Mucosa of descending colon (tissue), 3 donors: ENCODE measurements at regions not wholly inside any gene's neighbourhood (a gene's known extent, or its start where the extent isn't known, plus 50 kb on each side); places are given as distances from the start of the nearest gene placed in this dataset.

Source experiments
- ATAC-seq: fragments of 200-7000 bp; cut with Tn5 transposase; one replicate; pipeline ENCODE4 v1.9.1; 2020; ENCODE audit warnings: mild to moderate bottlenecking, moderate library complexity
- DNase-seq, 3 donors: peaks; one replicate each; pipeline ENCODE4 v3.0.0-alpha.2; 2020
- H3K36me3 ChIP-seq: fragments of 200-600 bp; one replicate; pipeline ENCODE4 v1.8.0; 2021; ENCODE audit warnings: low read depth, mild to moderate bottlenecking
- H3K4me1 ChIP-seq: fragments of 200-600 bp; one replicate; pipeline ENCODE4 v1.8.0; 2021; ENCODE audit warnings: low read depth, mild to moderate bottlenecking
- H3K4me3 ChIP-seq: fragments of 200-600 bp; one replicate; pipeline ENCODE4 v1.8.0; 2021; ENCODE audit warnings: mild to moderate bottlenecking
- H3K9me3 ChIP-seq: fragments of 200-600 bp; one replicate; pipeline ENCODE4 v1.8.0; 2021; ENCODE audit warnings: mild to moderate bottlenecking
- CTCF ChIP-seq: fragments of 200-600 bp; IDR thresholded peaks from one replicate; pipeline ENCODE4 v1.8.0; 2022; ENCODE audit warnings: antibody characterized with exemption, mild to moderate bottlenecking
- intact Hi-C, 2 donors: fragments of 100-400 bp; cut with DNase I in 1 of 2; cut with micrococcal nuclease in 1 of 2; formaldehyde crosslinking; loops; one replicate each; pipeline versions ENCODE4 v1.11.0 to v1.11.1; 2022; cut with DNase I, micrococcal nuclease
- donor health status: DM: no; HTN: no; CAD: no; lungs with moderate emphysema.
- donor health status: DM: no; HTN: no; CAD: no.
- donor health status: DM: no; HTN: yes; CAD: no.

- no peaks in the 10 kb centered on the region for H3K4me1 ChIP-seq
- TF ChIP-seq CTCF = no peak
- DNase-seq (no peak), ATAC-seq (no peak)
- H3K4me3 ChIP-seq = no peak overlapping the region
- intact Hi-C loops = no loop called here
- no peaks in the 10 kb centered on the region for H3K9me3 ChIP-seq
- H3K36me3 ChIP-seq = no peaks in the 10 kb centered on the region
Observed at GRCh38 chr4:97144199-97144598, 999.1 kb downstream of the STPG2 start.

DNA sequence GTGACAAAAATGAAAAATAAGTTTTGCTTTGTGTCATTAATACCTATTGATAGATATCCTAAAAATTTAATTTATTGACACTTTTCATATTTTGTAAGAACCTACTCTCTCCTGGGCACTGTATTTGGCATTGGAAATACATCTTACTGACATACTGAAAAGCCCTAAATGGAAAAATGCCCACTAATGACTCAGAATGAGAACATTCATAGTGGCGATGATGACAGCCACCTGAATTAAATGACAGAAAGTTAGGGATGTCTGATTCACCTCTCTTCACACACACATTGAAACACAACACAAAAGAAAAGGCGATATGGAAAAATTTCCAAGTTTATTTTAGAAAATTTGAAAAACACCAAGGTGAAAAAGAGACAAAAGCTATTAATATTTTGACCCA, 992.3 kb downstream of the STPG2 start:
- Histone ChIP-seq H3K4me1 (no peaks in the 10 kb centered on the region), H3K9me3 (no peaks in the 10 kb centered on the region), H3K4me3 (no peak overlapping the region), H3K36me3 (no peaks in the 10 kb centered on the region)
- TF ChIP-seq CTCF = no peak
- no peak for DNase-seq
- intact Hi-C loops = no loop called here
- no peak for ATAC-seq

DNA sequence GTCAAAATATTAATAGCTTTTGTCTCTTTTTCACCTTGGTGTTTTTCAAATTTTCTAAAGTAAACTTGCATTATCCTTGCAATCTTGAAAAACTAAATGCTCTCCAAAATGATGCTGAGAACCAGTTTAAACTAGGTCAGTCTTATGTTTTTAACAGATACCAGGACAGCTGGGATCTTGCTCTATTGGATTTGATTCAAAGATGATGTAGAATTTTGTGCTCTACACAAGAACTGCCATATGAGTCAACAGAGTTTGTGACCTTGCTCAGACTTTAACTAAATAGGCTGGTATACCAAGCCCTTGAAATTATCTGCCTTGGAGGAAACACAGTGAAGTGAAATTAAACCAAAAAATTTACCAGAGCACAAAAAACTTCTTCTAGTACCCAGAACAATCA, 991.1 kb downstream of the STPG2 start:
- H3K36me3 ChIP-seq = no peaks in the 10 kb centered on the region
- ATAC-seq (no peak), DNase-seq (no peak)
- H3K4me1 ChIP-seq = no peaks in the 10 kb centered on the region
- intact Hi-C loops = no loop called here
- H3K9me3 ChIP-seq = no peaks in the 10 kb centered on the region
- no peak for TF ChIP-seq CTCF
- H3K4me3 ChIP-seq = no peak overlapping the region

- ATAC-seq (peak; percentile 53), DNase-seq (peak in 1 of 3 donors; percentile 19)
- H3K4me3 ChIP-seq = no peak overlapping the region
- H3K36me3 ChIP-seq = no peaks in the 10 kb centered on the region
- no peak for TF ChIP-seq CTCF
- no peaks in the 10 kb centered on the region for H3K4me1 ChIP-seq
- intact Hi-C loops = no loop called here
- no peaks in the 10 kb centered on the region for H3K9me3 ChIP-seq
Observed at GRCh38 chr4:97153042-97153441, 990.2 kb downstream of the STPG2 start.

DNA sequence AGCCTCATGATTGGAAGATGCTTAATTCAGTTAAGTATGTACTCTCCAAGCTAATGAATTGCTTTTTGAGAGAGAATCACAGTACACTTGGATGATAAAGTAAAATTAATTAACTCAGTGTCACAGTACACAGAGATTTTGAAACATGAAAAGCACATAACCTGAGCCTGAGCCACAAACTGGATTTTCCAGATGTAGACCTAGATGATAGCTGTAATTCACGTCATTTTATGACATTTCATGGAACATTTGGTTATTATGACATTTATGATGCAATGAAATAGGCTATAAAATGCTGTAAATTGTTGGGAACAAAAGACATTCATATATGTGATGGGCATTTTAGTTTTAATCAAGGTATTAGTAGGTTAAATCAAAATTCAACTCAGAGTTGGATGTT, 983.7 kb downstream of the STPG2 start:
- H3K4me1 ChIP-seq = peaks cover 3% of the 10 kb centered on the region
- DNase-seq = peak in 1 of 3 donors; percentile 26
- ATAC-seq = peak; percentile 95
- H3K4me3 ChIP-seq = no peak overlapping the region
- no peaks in the 10 kb centered on the region for H3K36me3 ChIP-seq
- peaks cover 3% of the 10 kb centered on the region for H3K9me3 ChIP-seq
- intact Hi-C loops = no loop called here
- no peak for TF ChIP-seq CTCF

GRCh38 chr4:97185233-97185632, 958.0 kb downstream of the STPG2 start:
- intact Hi-C loops = no loop called here
- no peaks in the 10 kb centered on the region for H3K36me3 ChIP-seq
- H3K9me3 ChIP-seq = no peaks in the 10 kb centered on the region
- H3K4me3 ChIP-seq = no peak overlapping the region
- TF ChIP-seq CTCF = no peak
- DNase-seq (no peak), ATAC-seq (no peak)
- no peaks in the 10 kb centered on the region for H3K4me1 ChIP-seq
